AG09309 (cell line): ENCODE measurements at regions not wholly inside any gene's neighbourhood (a gene's known extent, or its start where the extent isn't known, plus 50 kb on each side); places are given as distances from the start of the nearest gene placed in this dataset.

Experiments
- DNase-seq: peaks from one replicate; pipeline ENCODE4 v3.0.0-alpha.2; 2010; ENCODE audit warnings: low read depth
- H3K4me3 ChIP-seq: 2 replicates; pipeline ENCODE4 v1.5.1; 2011; ENCODE audit warnings: mild to moderate bottlenecking, low read depth, low read length, moderate library complexity; ENCODE audit not compliant: control insufficient read depth
- CTCF ChIP-seq: IDR thresholded peaks from 2 replicates; pipeline ENCODE4 v1.5.1; 2011; ENCODE audit warnings: mild to moderate bottlenecking, low read depth, low read length, inconsistent platforms; ENCODE audit not compliant: insufficient read depth, control insufficient read depth; ENCODE audit errors: missing control alignments

GRCh38 chr11:90556026-90556425 is 333.2 kb upstream of the CHORDC1 start:
- TF ChIP-seq CTCF: no peak
- H3K4me3 ChIP-seq: no peak overlapping the region
- DNase-seq: no peak

GRCh38 chr11:90555477-90555876 is 332.6 kb upstream of the CHORDC1 start:
- TF ChIP-seq CTCF: no peak
- no peak for DNase-seq
- no peak overlapping the region for H3K4me3 ChIP-seq

- TF ChIP-seq CTCF: no peak
- DNase-seq: no peak
- no peak overlapping the region for H3K4me3 ChIP-seq
These were observed 319.2 kb upstream of the CHORDC1 start for GRCh38 chr11:90542092-90542491.

- DNase-seq: no peak
- no peak for TF ChIP-seq CTCF
- no peak overlapping the region for H3K4me3 ChIP-seq
These were observed 313.5 kb upstream of the CHORDC1 start for GRCh38 chr11:90536301-90536700.

- no peak overlapping the region for H3K4me3 ChIP-seq
- no peak for DNase-seq
- no peak for TF ChIP-seq CTCF
These were observed 309.3 kb upstream of the CHORDC1 start for GRCh38 chr11:90532125-90532524.

- no peak for DNase-seq
- H3K4me3 ChIP-seq: no peak overlapping the region
- no peak for TF ChIP-seq CTCF
These were observed 308.2 kb upstream of the CHORDC1 start for GRCh38 chr11:90531001-90531400.

GRCh38 chr11:90525962-90526361 is 303.1 kb upstream of the CHORDC1 start:
- no peak for DNase-seq
- H3K4me3 ChIP-seq: no peak overlapping the region
- no peak for TF ChIP-seq CTCF
